Mucosa of descending colon (tissue), 3 donors: ENCODE measurements at regions not wholly inside any gene's neighbourhood (a gene's known extent, or its start where the extent isn't known, plus 50 kb on each side); places are given as distances from the start of the nearest gene placed in this dataset.

Source experiments
- ATAC-seq: fragments of 200-7000 bp; cut with Tn5 transposase; one replicate; pipeline ENCODE4 v1.9.1; 2020; ENCODE audit warnings: mild to moderate bottlenecking, moderate library complexity
- DNase-seq, 3 donors: peaks; one replicate each; pipeline ENCODE4 v3.0.0-alpha.2; 2020
- H3K36me3 ChIP-seq: fragments of 200-600 bp; one replicate; pipeline ENCODE4 v1.8.0; 2021; ENCODE audit warnings: low read depth, mild to moderate bottlenecking
- H3K4me1 ChIP-seq: fragments of 200-600 bp; one replicate; pipeline ENCODE4 v1.8.0; 2021; ENCODE audit warnings: low read depth, mild to moderate bottlenecking
- H3K4me3 ChIP-seq: fragments of 200-600 bp; one replicate; pipeline ENCODE4 v1.8.0; 2021; ENCODE audit warnings: mild to moderate bottlenecking
- H3K9me3 ChIP-seq: fragments of 200-600 bp; one replicate; pipeline ENCODE4 v1.8.0; 2021; ENCODE audit warnings: mild to moderate bottlenecking
- CTCF ChIP-seq: fragments of 200-600 bp; IDR thresholded peaks from one replicate; pipeline ENCODE4 v1.8.0; 2022; ENCODE audit warnings: antibody characterized with exemption, mild to moderate bottlenecking
- intact Hi-C, 2 donors: fragments of 100-400 bp; cut with DNase I in 1 of 2; cut with micrococcal nuclease in 1 of 2; formaldehyde crosslinking; loops; one replicate each; pipeline versions ENCODE4 v1.11.0 to v1.11.1; 2022; cut with DNase I, micrococcal nuclease
- donor health status: DM: no; HTN: no; CAD: no; lungs with moderate emphysema.
- donor health status: DM: no; HTN: no; CAD: no.
- donor health status: DM: no; HTN: yes; CAD: no.

GRCh38 chr5:28027851-28028250 lies 989.5 kb upstream of the CDH9 start:
- Histone ChIP-seq H3K9me3 (peaks cover 41% of the 10 kb centered on the region), H3K4me1 (no peaks in the 10 kb centered on the region), H3K4me3 (no peak overlapping the region), H3K36me3 (no peaks in the 10 kb centered on the region)
- no peak for TF ChIP-seq CTCF
- DNase-seq: no peak
- intact Hi-C loops: no loop called here
- no peak for ATAC-seq

- intact Hi-C loops: no loop called here
- Histone ChIP-seq H3K9me3 (peaks cover 43% of the 10 kb centered on the region), H3K4me1 (no peaks in the 10 kb centered on the region), H3K36me3 (no peaks in the 10 kb centered on the region), H3K4me3 (no peak overlapping the region)
- ATAC-seq: no peak
- DNase-seq: no peak
- TF ChIP-seq CTCF: no peak
Measured at GRCh38 chr5:28017178-28017577, 978.8 kb upstream of the CDH9 start.

- no peak for DNase-seq
- intact Hi-C loops: no loop called here
- no peak for TF ChIP-seq CTCF
Measured at GRCh38 chr5:28014779-28015178, 976.4 kb upstream of the CDH9 start.

GRCh38 chr5:28012538-28012937 lies 974.2 kb upstream of the CDH9 start:
- intact Hi-C loops: no loop called here
- Histone ChIP-seq H3K9me3 (peaks cover 72% of the 10 kb centered on the region), H3K36me3 (no peaks in the 10 kb centered on the region), H3K4me1 (no peaks in the 10 kb centered on the region), H3K4me3 (no peak overlapping the region)
- ATAC-seq (no peak), DNase-seq (no peak)
- TF ChIP-seq CTCF: no peak

More at GRCh38 chr5:28014779-28015178, 976.4 kb upstream of the CDH9 start:
- ATAC-seq: no peak
- H3K36me3 ChIP-seq: no peaks in the 10 kb centered on the region
- peaks cover 63% of the 10 kb centered on the region for H3K9me3 ChIP-seq
- H3K4me1 ChIP-seq: no peaks in the 10 kb centered on the region
- H3K4me3 ChIP-seq: no peak overlapping the region

- intact Hi-C loops: no loop called here
- ATAC-seq: no peak
Measured at GRCh38 chr5:28009576-28009975, 971.2 kb upstream of the CDH9 start.

More at GRCh38 chr5:28009576-28009975, 971.2 kb upstream of the CDH9 start:
- no peaks in the 10 kb centered on the region for H3K36me3 ChIP-seq
- H3K4me1 ChIP-seq: no peaks in the 10 kb centered on the region
- TF ChIP-seq CTCF: no peak
- no peak overlapping the region for H3K4me3 ChIP-seq
- H3K9me3 ChIP-seq: peaks cover 60% of the 10 kb centered on the region
- DNase-seq: no peak
